Effector CD8-positive, alpha-beta T cell (primary cell): ENCODE measurements at regions not wholly inside any gene's neighbourhood (a gene's known extent, or its start where the extent isn't known, plus 50 kb on each side); places are given as distances from the start of the nearest gene placed in this dataset.

Experiments
- DNase-seq: peaks from one replicate; lab custom pipeline; 2025; lab: John Stamatoyannopoulos, UW

GRCh38 chr10:84047258-84048010 is 91.9 kb upstream of the GHITM start:
- no peak for DNase-seq

GRCh38 chr10:84049645-84050011 is 89.7 kb upstream of the GHITM start:
- DNase-seq, result no peak

- DNase-seq, result no peak
Observed at GRCh38 chr10:84053626-84054025, 85.7 kb upstream of the GHITM start.

- no peak for DNase-seq
Observed at GRCh38 chr10:84054743-84055142, 84.6 kb upstream of the GHITM start.

DNA sequence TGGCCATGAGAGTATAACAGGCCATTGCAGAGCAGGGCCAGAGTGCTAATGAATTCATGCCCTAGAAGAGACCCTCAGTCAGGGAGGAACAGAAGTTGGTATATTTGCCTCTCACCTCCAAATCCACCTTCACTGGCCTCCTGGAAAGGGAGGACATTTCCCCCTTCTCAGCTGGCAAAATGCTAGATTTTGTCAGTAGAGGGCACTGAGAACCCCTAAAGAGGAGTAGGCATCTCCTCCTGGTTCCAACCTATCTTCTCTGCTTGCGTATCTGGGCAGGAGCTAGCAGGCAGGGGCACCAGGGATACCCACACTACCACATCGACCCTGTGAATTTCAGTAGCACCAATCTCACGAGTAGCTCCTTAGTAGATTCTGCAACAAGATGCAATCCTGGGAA is 79.8 kb upstream of the GHITM start:
- no peak for DNase-seq

GRCh38 chr10:84063440-84063839 is 75.9 kb upstream of the GHITM start:
- no peak for DNase-seq

GRCh38 chr10:84065804-84066601 is 73.3 kb upstream of the GHITM start:
- no peak for DNase-seq

GRCh38 chr10:84074521-84074920 is 64.8 kb upstream of the GHITM start:
- no peak for DNase-seq

DNA sequence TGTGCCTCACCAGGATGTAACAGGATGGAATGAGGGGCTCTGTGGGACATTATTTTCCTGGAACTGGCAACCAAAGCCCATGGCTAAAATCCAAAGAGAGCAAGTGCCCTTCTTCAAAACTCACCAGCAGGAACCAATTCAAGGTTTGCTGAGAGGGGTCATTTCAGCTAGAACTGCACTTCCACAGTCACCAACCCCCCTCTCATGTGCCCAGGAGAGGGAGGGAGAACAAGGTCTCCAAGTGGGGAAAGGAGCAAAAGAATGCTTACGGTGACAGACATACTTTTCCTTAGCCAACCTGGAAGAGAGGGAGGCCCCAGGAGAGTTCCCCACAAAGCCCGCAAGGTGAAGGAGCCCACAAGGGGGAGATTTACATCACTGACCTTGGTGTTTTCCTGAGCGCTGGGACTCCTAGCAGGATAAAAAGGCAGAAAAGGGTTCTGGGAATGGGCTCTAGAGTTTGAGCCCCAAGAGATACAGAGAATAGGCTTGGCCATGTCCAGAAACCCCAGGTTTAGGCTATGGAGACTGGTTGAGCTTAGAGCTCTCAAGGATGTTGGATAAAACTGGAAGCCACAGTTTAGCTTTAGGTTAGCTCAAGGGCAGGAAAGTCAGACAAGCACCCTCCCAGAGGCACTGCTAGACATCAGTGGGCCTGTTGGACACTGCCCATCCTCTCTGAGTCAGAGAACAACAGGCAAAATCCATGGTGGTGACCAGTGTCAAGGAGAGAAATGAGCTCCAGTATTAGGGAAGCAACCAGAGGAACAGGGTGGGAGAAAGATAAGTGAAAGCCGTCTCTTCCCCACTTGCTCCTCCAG is 63.9 kb upstream of the GHITM start:
- DNase-seq, result no peak

DNA sequence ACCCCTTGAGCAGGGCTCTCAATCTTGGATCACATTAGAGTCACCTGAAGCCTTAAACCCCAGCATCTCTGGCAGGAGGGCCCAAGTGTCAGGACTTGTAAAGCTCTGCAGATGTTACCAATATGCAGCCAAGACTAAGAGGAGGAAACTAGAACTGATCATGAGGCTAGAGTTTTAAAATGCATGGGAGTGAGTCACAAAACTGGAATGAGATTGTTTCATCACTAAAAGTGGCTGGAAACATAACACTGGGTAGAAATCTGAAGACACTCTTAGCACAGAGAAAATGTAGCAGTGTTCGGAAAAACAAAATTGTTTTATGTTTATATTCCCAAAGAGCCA is 63.3 kb upstream of the GHITM start:
- DNase-seq, result no peak

DNA sequence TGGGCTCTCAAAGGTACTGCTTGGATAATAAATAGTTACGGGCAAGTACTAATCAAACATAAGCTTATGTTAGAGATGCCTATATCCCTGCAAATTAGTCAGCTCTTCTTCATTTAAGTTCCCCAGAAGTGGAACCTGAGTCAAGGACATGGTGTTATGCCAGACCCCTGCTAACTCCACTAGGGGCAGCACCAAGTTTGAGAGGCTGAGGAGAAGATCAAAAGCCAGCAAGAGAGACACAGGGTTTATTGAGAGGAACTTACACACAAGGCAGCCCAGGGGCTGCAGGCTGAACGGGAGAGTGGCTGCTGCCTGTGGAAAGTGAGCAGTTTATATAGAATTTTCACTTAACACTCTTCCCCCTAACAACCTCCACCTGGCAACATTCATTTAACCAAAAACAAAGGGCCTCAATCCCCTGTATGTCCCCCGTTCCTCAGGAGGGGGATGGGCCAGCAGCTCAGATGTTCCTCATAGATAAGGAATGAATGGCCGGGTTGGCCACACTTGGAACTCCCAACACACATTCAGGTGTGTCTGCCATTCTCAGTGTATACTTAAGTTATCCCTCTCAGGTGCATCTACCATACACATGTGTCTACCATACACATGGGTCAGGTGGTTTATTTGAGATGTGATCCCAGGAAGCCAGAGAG is 62.6 kb upstream of the GHITM start:
- DNase-seq, result no peak

- DNase-seq, result no peak
Observed at GRCh38 chr10:84077768-84078167, 61.5 kb upstream of the GHITM start.

DNA sequence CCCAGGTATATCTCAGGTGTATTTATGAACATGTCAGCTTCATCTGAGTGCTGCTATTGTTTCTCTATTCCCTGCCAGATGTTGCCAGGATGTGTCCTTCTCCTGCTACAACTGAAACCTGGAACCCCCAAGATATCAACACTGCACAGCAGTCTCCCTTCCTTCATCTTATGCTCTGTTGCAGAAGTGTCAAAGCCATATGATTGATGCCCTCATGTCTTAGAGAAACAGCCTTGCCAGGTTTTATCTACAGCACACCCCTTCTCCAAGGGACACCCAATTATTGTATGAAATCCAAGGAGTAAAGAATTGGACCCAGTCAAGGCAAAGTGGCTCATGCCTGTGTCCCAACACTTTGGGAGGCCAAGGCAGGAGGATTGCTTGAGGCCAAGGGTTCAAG is 60.5 kb upstream of the GHITM start:
- DNase-seq, result no peak

DNA sequence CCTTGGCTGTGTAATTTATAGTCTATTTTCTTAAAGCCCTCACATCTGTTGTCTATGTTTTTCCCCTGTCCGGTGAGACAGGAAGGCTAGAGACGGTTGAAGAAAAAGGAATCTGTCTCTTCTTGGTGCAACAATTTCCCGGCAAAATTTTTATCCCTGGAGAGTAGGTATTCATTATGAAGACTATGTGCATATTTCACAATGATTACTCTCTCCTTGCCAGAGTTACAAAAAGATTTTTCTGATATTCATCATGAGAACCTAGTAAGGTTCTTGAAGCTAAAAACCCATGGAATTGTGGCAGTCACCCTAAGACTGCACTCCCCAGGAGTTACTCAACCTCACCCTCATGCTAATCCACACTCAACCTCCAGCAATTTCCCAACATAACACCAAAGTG is 55.0 kb upstream of the GHITM start:
- no peak for DNase-seq

GRCh38 chr10:84087202-84087601 is 52.1 kb upstream of the GHITM start:
- no peak for DNase-seq

DNA sequence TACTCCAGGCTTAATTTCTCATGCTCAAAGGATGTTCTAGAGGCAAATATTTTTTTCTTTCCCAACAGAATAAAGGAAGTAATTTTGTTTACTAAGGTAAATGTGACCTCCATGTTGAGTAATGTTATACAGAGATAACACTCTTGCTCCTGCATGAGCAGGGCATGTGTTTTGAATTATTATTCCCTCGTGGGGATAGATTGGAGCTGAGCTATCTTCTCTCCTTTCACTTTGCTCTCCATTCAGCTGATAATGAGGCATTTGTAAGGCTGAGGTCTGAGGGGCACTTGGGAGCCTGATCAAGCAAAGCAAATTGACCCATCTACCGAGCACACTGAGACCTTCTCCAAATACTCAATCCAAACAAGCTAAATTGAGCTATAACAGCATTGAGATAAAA is 50.7 kb upstream of the GHITM start:
- no peak for DNase-seq

DNA sequence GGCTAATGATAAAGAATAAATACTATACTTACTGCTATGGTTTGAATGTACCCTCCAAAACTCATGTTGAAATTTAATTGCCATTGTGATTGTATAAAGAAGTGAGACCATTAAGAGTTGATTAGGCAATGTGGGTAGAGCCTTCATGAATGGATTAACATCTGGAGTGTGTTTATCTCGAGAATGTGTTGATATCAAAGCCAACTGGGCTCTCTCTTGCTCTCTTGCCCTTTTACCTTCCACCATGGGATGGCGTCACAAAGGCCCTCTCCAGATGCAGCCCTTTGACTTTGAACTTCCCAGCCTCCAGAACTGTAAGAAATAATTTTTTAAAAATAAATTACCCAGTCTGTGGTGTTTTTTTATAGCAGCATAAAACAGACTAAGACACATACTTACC is 50.1 kb upstream of the GHITM start:
- DNase-seq, result no peak
